HEK293 (cell line): ENCODE measurements at regions not wholly inside any gene's neighbourhood (a gene's known extent, or its start where the extent isn't known, plus 50 kb on each side); places are given as distances from the start of the nearest gene placed in this dataset.

Source experiments
- CTCF ChIA-PET: fragments of 350-600 bp; formaldehyde crosslinking; extraction: SDS; loops from one replicate; lab custom pipeline; 2021; ENCODE audit warnings: antibody characterized with exemption; lab: Yijun Ruan, JAX
- POLR2A ChIA-PET: fragments of 300-600 bp; formaldehyde crosslinking; extraction: SDS; loops from one replicate; lab custom pipeline; 2020; ENCODE audit warnings: antibody characterized with exemption, inconsistent platforms; lab: Yijun Ruan, JAX
- H3K27ac ChIP-seq: fragments of 200-500 bp; sonication (Bioruptor generic); 2 replicates; pipeline ENCODE4 v1.5.1; 2014; ENCODE audit warnings: low read depth, low read length, control low read depth, inconsistent platforms; ENCODE audit errors: extremely low read depth
- H3K36me3 ChIP-seq, 2 experiments: fragments of 200-500 bp in 1 of 2; sonication (Bioruptor generic) in 1 of 2; 1 replicate in 1 of 2; 2 replicates in 1 of 2; pipeline ENCODE4 v1.5.1; 2014 to 2017; ENCODE audit warnings: inconsistent platforms in 2 of 2, low read length in 2 of 2; ENCODE audit not compliant: control insufficient read depth in 2 of 2, insufficient read depth in 1 of 2
- H3K4me1 ChIP-seq: fragments of 200-500 bp; sonication (Bioruptor generic); 2 replicates; pipeline ENCODE4 v1.5.1; 2014; ENCODE audit warnings: mild to moderate bottlenecking, low read length, inconsistent platforms; ENCODE audit not compliant: control insufficient read depth, insufficient read depth
- H3K4me3 ChIP-seq: 2 replicates; pipeline ENCODE4 v1.5.1; 2011; ENCODE audit warnings: low read depth, mild to moderate bottlenecking, control low read depth, low read length, moderate library complexity
- H3K9me3 ChIP-seq: fragments of 200-500 bp; sonication (Bioruptor generic); 2 replicates; pipeline ENCODE4 v1.5.1; 2014; ENCODE audit warnings: low read depth, low read length, inconsistent platforms; ENCODE audit not compliant: control insufficient read depth, insufficient read depth
- EGR2 ChIP-seq: fragments of 450-650 bp; formaldehyde crosslinking; IDR thresholded peaks from 2 replicates; pipeline ENCODE4 v1.5.1; 2016; ENCODE audit warnings: low read depth, missing biosample characterization, missing genetic modification characterization
- KLF7 ChIP-seq: fragments of 450-650 bp; formaldehyde crosslinking; IDR thresholded peaks from 2 replicates; pipeline ENCODE4 v1.5.1; 2016; ENCODE audit warnings: missing biosample characterization, missing genetic modification characterization, borderline replicate concordance
- KLF9 ChIP-seq: fragments of 450-650 bp; formaldehyde crosslinking; IDR thresholded peaks from 2 replicates; pipeline ENCODE4 v1.5.1; 2016; ENCODE audit warnings: missing biosample characterization, missing genetic modification characterization, low read depth
- RBAK ChIP-seq: fragments of 450-650 bp; formaldehyde crosslinking; IDR thresholded peaks from 2 replicates; pipeline ENCODE4 v1.5.1; 2016; ENCODE audit warnings: missing biosample characterization, missing genetic modification characterization
- ZNF114 ChIP-seq: fragments of 450-650 bp; formaldehyde crosslinking; IDR thresholded peaks from 2 replicates; pipeline ENCODE4 v1.5.0; 2017; ENCODE audit warnings: missing biosample characterization, missing genetic modification characterization
- ZNF140 ChIP-seq: fragments of 450-650 bp; formaldehyde crosslinking; IDR thresholded peaks from 2 replicates; pipeline ENCODE4 v1.5.1; 2016; ENCODE audit warnings: missing biosample characterization, missing genetic modification characterization
- ZNF184 ChIP-seq: fragments of 450-650 bp; IDR thresholded peaks from 2 replicates; pipeline ENCODE4 v1.5.1; 2018; ENCODE audit warnings: missing biosample characterization, mild to moderate bottlenecking, missing genetic modification characterization
- ZNF223 ChIP-seq: fragments of 450-650 bp; formaldehyde crosslinking; IDR thresholded peaks from 2 replicates; pipeline ENCODE4 v1.5.1; 2016; ENCODE audit warnings: missing biosample characterization, missing genetic modification characterization
- ZNF239 ChIP-seq: fragments of 450-650 bp; formaldehyde crosslinking; IDR thresholded peaks from 2 replicates; pipeline ENCODE4 v1.5.1; 2016; ENCODE audit warnings: missing biosample characterization, missing genetic modification characterization
- ZNF596 ChIP-seq: fragments of 450-650 bp; IDR thresholded peaks from 2 replicates; pipeline ENCODE4 v1.5.0; 2018; ENCODE audit warnings: missing biosample characterization, mild to moderate bottlenecking, missing genetic modification characterization, moderate library complexity
- ZNF670 ChIP-seq: fragments of 450-650 bp; formaldehyde crosslinking; IDR thresholded peaks from 2 replicates; pipeline ENCODE4 v1.5.1; 2016; ENCODE audit warnings: missing biosample characterization, missing genetic modification characterization, low read depth
- ZNF76 ChIP-seq: fragments of 450-650 bp; formaldehyde crosslinking; IDR thresholded peaks from 2 replicates; pipeline ENCODE4; 2016; ENCODE audit warnings: low read depth, missing biosample characterization, missing genetic modification characterization, borderline replicate concordance
- ZNF843 ChIP-seq: fragments of 450-650 bp; formaldehyde crosslinking; IDR thresholded peaks from 2 replicates; pipeline ENCODE4 v1.5.1; 2016; ENCODE audit warnings: missing biosample characterization, missing genetic modification characterization
- TF ChIP-seq, protein P1 (sequence below): fragments of 450-650 bp; formaldehyde crosslinking; IDR thresholded peaks from 2 replicates; pipeline ENCODE4 v1.5.1; 2016; ENCODE audit warnings: missing biosample characterization, missing genetic modification characterization, borderline replicate concordance
- TF ChIP-seq, protein P2 (sequence below): fragments of 450-650 bp; formaldehyde crosslinking; IDR thresholded peaks from 2 replicates; pipeline ENCODE4 v1.5.1; 2017; ENCODE audit warnings: missing biosample characterization, missing genetic modification characterization
- TF ChIP-seq, protein P3 (sequence below): fragments of 450-650 bp; formaldehyde crosslinking; IDR thresholded peaks from 2 replicates; pipeline ENCODE4 v1.5.1; 2016; ENCODE audit warnings: missing biosample characterization, missing genetic modification characterization

DNA sequence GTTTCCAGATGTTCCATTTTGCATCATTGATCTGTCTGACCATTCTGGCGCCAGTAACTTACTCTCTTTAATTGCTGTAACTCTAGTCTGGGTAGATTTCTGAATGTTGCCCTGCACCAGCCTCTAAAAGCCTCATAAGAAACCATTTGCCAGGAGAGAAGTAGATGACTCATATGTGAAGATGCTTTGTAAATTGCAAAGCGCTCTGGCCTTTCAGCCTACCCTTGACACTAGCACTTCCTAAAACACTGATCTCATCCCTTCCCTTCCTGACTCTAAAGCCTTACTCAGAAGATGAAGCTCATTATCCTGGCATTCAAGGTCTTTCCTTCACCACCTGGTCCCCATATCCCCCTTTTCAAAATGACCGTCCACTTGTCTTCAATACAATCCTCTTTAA lies 193.2 kb upstream of the MEX3C start (continued):
- TF ChIP-seq, protein P1, sequence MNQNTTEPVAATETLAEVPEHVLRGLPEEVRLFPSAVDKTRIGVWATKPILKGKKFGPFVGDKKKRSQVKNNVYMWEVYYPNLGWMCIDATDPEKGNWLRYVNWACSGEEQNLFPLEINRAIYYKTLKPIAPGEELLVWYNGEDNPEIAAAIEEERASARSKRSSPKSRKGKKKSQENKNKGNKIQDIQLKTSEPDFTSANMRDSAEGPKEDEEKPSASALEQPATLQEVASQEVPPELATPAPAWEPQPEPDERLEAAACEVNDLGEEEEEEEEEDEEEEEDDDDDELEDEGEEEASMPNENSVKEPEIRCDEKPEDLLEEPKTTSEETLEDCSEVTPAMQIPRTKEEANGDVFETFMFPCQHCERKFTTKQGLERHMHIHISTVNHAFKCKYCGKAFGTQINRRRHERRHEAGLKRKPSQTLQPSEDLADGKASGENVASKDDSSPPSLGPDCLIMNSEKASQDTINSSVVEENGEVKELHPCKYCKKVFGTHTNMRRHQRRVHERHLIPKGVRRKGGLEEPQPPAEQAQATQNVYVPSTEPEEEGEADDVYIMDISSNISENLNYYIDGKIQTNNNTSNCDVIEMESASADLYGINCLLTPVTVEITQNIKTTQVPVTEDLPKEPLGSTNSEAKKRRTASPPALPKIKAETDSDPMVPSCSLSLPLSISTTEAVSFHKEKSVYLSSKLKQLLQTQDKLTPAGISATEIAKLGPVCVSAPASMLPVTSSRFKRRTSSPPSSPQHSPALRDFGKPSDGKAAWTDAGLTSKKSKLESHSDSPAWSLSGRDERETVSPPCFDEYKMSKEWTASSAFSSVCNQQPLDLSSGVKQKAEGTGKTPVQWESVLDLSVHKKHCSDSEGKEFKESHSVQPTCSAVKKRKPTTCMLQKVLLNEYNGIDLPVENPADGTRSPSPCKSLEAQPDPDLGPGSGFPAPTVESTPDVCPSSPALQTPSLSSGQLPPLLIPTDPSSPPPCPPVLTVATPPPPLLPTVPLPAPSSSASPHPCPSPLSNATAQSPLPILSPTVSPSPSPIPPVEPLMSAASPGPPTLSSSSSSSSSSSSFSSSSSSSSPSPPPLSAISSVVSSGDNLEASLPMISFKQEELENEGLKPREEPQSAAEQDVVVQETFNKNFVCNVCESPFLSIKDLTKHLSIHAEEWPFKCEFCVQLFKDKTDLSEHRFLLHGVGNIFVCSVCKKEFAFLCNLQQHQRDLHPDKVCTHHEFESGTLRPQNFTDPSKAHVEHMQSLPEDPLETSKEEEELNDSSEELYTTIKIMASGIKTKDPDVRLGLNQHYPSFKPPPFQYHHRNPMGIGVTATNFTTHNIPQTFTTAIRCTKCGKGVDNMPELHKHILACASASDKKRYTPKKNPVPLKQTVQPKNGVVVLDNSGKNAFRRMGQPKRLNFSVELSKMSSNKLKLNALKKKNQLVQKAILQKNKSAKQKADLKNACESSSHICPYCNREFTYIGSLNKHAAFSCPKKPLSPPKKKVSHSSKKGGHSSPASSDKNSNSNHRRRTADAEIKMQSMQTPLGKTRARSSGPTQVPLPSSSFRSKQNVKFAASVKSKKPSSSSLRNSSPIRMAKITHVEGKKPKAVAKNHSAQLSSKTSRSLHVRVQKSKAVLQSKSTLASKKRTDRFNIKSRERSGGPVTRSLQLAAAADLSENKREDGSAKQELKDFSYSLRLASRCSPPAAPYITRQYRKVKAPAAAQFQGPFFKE (tag by site-specific recombination), result no peak
- TF ChIP-seq RBAK (no peak), KLF7 (tag by site-specific recombination) (no peak), ZNF843 (tag by site-specific recombination) (no peak), ZNF239 (no peak), ZNF670 (tag by site-specific recombination) (no peak), ZNF223 (tag by site-specific recombination) (no peak), ZNF184 (tag by site-specific recombination) (no peak), EGR2 (tag by site-specific recombination) (no peak)
- TF ChIP-seq, protein P2, sequence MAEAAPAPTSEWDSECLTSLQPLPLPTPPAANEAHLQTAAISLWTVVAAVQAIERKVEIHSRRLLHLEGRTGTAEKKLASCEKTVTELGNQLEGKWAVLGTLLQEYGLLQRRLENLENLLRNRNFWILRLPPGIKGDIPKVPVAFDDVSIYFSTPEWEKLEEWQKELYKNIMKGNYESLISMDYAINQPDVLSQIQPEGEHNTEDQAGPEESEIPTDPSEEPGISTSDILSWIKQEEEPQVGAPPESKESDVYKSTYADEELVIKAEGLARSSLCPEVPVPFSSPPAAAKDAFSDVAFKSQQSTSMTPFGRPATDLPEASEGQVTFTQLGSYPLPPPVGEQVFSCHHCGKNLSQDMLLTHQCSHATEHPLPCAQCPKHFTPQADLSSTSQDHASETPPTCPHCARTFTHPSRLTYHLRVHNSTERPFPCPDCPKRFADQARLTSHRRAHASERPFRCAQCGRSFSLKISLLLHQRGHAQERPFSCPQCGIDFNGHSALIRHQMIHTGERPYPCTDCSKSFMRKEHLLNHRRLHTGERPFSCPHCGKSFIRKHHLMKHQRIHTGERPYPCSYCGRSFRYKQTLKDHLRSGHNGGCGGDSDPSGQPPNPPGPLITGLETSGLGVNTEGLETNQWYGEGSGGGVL (tag by site-specific recombination), result no peak

DNA sequence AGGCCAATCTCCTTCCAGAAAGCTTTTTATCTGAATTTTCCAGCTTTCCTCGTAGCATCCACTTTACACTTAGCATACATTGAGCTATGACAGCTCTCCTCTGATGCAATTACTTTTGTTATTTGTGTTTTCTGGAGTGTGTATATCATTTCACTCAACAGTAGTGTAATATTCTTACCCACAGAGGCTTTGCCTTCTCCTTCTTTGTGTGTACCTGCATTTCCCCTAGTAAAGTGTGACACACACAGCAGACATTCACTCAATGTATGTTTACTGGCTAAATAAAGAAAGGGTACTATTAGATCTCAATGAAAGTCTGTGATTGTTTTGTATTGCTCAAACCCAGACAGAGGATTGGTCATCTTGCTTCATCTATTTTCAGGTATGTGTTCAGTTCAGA lies 193.7 kb upstream of the MEX3C start:
- Histone ChIP-seq H3K4me3 (no peak overlapping the region), H3K4me1 (no peaks in the 10 kb centered on the region), H3K27ac (no peak overlapping the region), H3K9me3 (no peaks in the 10 kb centered on the region), H3K36me3 (no peaks in the 10 kb centered on the region)
- ChIA-PET POLR2A (no interaction called here), CTCF (interaction anchor here (0.8 to 1.0 kb wide), 2 partner anchors 29 to 281 kb away, joined by 3 read pairs; no protein-coding TSS in a partner anchor)
- TF ChIP-seq, protein P3, sequence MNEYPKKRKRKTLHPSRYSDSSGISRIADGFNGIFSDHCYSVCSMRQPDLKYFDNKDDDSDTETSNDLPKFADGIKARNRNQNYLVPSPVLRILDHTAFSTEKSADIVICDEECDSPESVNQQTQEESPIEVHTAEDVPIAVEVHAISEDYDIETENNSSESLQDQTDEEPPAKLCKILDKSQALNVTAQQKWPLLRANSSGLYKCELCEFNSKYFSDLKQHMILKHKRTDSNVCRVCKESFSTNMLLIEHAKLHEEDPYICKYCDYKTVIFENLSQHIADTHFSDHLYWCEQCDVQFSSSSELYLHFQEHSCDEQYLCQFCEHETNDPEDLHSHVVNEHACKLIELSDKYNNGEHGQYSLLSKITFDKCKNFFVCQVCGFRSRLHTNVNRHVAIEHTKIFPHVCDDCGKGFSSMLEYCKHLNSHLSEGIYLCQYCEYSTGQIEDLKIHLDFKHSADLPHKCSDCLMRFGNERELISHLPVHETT (tag by site-specific recombination), result no peak
- TF ChIP-seq ZNF140 (tag by site-specific recombination) (no peak), ZNF114 (no peak), KLF9 (tag by site-specific recombination) (no peak), ZNF76 (tag by site-specific recombination) (no peak), ZNF596 (tag by site-specific recombination) (no peak)
